ENCODE measurements at regions not wholly inside any gene's neighbourhood (a gene's known extent, or its start where the extent isn't known, plus 50 kb on each side); places are given as distances from the start of the nearest gene placed in this dataset.

DNA sequence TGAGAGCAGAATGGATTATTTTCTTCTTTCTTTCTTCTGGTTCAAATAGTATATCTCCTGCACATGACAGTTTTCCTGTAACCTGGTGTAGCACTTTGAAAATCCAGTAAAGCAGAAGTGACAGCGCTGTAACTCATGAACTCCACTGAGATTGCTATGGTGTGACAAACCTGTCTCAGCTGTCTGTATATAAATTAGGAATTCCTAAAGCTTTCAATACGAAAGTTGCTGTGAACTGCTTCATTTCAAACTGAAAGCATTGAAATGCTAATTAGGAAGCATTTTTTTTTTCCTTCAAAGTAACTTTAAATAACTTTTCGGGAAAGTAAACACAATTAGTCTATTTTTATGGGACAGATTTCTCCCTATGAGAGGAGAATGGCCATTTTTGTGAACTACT is 646.9 kb upstream of the ZP4 start (continued):
- TF ChIP-seq, protein P1, sequence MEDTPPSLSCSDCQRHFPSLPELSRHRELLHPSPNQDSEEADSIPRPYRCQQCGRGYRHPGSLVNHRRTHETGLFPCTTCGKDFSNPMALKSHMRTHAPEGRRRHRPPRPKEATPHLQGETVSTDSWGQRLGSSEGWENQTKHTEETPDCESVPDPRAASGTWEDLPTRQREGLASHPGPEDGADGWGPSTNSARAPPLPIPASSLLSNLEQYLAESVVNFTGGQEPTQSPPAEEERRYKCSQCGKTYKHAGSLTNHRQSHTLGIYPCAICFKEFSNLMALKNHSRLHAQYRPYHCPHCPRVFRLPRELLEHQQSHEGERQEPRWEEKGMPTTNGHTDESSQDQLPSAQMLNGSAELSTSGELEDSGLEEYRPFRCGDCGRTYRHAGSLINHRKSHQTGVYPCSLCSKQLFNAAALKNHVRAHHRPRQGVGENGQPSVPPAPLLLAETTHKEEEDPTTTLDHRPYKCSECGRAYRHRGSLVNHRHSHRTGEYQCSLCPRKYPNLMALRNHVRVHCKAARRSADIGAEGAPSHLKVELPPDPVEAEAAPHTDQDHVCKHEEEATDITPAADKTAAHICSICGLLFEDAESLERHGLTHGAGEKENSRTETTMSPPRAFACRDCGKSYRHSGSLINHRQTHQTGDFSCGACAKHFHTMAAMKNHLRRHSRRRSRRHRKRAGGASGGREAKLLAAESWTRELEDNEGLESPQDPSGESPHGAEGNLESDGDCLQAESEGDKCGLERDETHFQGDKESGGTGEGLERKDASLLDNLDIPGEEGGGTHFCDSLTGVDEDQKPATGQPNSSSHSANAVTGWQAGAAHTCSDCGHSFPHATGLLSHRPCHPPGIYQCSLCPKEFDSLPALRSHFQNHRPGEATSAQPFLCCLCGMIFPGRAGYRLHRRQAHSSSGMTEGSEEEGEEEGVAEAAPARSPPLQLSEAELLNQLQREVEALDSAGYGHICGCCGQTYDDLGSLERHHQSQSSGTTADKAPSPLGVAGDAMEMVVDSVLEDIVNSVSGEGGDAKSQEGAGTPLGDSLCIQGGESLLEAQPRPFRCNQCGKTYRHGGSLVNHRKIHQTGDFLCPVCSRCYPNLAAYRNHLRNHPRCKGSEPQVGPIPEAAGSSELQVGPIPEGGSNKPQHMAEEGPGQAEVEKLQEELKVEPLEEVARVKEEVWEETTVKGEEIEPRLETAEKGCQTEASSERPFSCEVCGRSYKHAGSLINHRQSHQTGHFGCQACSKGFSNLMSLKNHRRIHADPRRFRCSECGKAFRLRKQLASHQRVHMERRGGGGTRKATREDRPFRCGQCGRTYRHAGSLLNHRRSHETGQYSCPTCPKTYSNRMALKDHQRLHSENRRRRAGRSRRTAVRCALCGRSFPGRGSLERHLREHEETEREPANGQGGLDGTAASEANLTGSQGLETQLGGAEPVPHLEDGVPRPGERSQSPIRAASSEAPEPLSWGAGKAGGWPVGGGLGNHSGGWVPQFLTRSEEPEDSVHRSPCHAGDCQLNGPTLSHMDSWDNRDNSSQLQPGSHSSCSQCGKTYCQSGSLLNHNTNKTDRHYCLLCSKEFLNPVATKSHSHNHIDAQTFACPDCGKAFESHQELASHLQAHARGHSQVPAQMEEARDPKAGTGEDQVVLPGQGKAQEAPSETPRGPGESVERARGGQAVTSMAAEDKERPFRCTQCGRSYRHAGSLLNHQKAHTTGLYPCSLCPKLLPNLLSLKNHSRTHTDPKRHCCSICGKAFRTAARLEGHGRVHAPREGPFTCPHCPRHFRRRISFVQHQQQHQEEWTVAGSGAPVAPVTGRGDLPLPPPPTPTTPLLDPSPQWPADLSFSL (CRISPR knock-in tag; IDR thresholded peaks at IDR 0.05): no peak
- no peak for TF ChIP-seq ZNF629 (CRISPR knock-in tag; conservative IDR thresholded peaks at IDR 0.05)
- TF ChIP-seq, protein P2, sequence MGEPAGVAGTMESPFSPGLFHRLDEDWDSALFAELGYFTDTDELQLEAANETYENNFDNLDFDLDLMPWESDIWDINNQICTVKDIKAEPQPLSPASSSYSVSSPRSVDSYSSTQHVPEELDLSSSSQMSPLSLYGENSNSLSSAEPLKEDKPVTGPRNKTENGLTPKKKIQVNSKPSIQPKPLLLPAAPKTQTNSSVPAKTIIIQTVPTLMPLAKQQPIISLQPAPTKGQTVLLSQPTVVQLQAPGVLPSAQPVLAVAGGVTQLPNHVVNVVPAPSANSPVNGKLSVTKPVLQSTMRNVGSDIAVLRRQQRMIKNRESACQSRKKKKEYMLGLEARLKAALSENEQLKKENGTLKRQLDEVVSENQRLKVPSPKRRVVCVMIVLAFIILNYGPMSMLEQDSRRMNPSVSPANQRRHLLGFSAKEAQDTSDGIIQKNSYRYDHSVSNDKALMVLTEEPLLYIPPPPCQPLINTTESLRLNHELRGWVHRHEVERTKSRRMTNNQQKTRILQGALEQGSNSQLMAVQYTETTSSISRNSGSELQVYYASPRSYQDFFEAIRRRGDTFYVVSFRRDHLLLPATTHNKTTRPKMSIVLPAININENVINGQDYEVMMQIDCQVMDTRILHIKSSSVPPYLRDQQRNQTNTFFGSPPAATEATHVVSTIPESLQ (CRISPR knock-in tag; conservative IDR thresholded peaks at IDR 0.05): no peak
- no peak for TF ChIP-seq CAMTA2 (CRISPR knock-in tag; IDR thresholded peaks at IDR 0.05; ENCODE audit: borderline replicate concordance)
